Tibial nerve (tissue), 4 donors: ENCODE measurements at regions not wholly inside any gene's neighbourhood (a gene's known extent, or its start where the extent isn't known, plus 50 kb on each side); places are given as distances from the start of the nearest gene placed in this dataset.
"Not testable (repeated sequence)": the region's sequence is repeated elsewhere in the genome, so short reads cannot be mapped to it uniquely, and the experiment has no call there.

Experiments
- DNase-seq, 2 donors: peaks; one replicate each; pipeline ENCODE4 v3.0.0-alpha.2; 2019; ENCODE audit warnings: low spot score in 2 of 2
- H3K27ac ChIP-seq, 4 donors: fragments of 200-600 bp; sonication (generic) in 3 of 4; one replicate each; pipeline ENCODE4 v1.5.1; 2017 to 2019; ENCODE audit warnings: mild to moderate bottlenecking in 1 of 4
- H3K27me3 ChIP-seq, 2 donors: fragments of 200-600 bp; sonication (generic) in 1 of 2; one replicate each; pipeline versions ENCODE4 v1.5.1 to v1.6.0; 2017 to 2019
- H3K36me3 ChIP-seq, 3 donors: fragments of 200-600 bp; sonication (generic); one replicate each; pipeline ENCODE4 v1.5.1; 2018 to 2019
- H3K4me1 ChIP-seq, 4 donors: fragments of 200-600 bp; sonication (generic) in 3 of 4; one replicate each; pipeline ENCODE4 v1.5.1; 2017 to 2019
- H3K4me3 ChIP-seq, 4 donors: fragments of 200-600 bp; sonication (generic) in 3 of 4; one replicate each; pipeline ENCODE4 v1.5.1; 2017 to 2019; ENCODE audit warnings: mild to moderate bottlenecking in 1 of 4, moderate library complexity in 1 of 4
- H3K9me3 ChIP-seq, 4 donors: fragments of 200-600 bp; sonication (generic) in 3 of 4; one replicate each; pipeline ENCODE4 v1.5.1; 2017 to 2019
- EP300 ChIP-seq, 2 donors: sonication (generic); formaldehyde crosslinking; IDR thresholded peaks; one replicate each; pipeline ENCODE4 v1.6.1; 2017; ENCODE audit warnings: antibody characterized with exemption in 2 of 2, mild to moderate bottlenecking in 1 of 2
- POLR2A ChIP-seq, 2 donors: fragments of 450-650 bp; IDR thresholded peaks; one replicate each; pipeline ENCODE4 v1.6.1; 2017; ENCODE audit warnings: antibody characterized with exemption in 2 of 2, mild to moderate bottlenecking in 2 of 2, moderate library complexity in 2 of 2
- WGBS, 2 donors: methylation state at CpG; one replicate each; pipeline ENCODE4 v1.1.5; 2018; 5-methylcytosine and 5-hydroxymethylcytosine counted together
- TF ChIP-seq, protein P1 (sequence below), 5 experiments: fragments of 200-600 bp in 3 of 5; fragments of 450-650 bp in 2 of 5; sonication (generic) in 3 of 5; IDR thresholded peaks; one replicate each; pipeline ENCODE4 v1.5.1; 2016 to 2019; ENCODE audit warnings: antibody characterized with exemption in 5 of 5, mild to moderate bottlenecking in 3 of 5, moderate library complexity in 2 of 5

GRCh38 chr7:9149499-9150082 is 716.2 kb downstream of the NXPH1 start:
- H3K4me1 ChIP-seq: no peaks in the 10 kb centered on the region
- 72 to 79% methylated on average over 4 of the region's 4 CpGs for WGBS, 2 donors
- TF ChIP-seq POLR2A (IDR thresholded peaks at IDR 0.05): no peak
- TF ChIP-seq EP300 (IDR thresholded peaks at IDR 0.05): no peak
- TF ChIP-seq, protein P1, sequence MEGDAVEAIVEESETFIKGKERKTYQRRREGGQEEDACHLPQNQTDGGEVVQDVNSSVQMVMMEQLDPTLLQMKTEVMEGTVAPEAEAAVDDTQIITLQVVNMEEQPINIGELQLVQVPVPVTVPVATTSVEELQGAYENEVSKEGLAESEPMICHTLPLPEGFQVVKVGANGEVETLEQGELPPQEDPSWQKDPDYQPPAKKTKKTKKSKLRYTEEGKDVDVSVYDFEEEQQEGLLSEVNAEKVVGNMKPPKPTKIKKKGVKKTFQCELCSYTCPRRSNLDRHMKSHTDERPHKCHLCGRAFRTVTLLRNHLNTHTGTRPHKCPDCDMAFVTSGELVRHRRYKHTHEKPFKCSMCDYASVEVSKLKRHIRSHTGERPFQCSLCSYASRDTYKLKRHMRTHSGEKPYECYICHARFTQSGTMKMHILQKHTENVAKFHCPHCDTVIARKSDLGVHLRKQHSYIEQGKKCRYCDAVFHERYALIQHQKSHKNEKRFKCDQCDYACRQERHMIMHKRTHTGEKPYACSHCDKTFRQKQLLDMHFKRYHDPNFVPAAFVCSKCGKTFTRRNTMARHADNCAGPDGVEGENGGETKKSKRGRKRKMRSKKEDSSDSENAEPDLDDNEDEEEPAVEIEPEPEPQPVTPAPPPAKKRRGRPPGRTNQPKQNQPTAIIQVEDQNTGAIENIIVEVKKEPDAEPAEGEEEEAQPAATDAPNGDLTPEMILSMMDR (IDR thresholded peaks at IDR 0.05): no peak
- no peak overlapping the region for H3K4me3 ChIP-seq
- no peaks in the 10 kb centered on the region for H3K27me3 ChIP-seq
- no peak overlapping the region for H3K27ac ChIP-seq
- no peaks in the 10 kb centered on the region for H3K9me3 ChIP-seq
- no peak for DNase-seq
- no peaks in the 10 kb centered on the region for H3K36me3 ChIP-seq

DNA sequence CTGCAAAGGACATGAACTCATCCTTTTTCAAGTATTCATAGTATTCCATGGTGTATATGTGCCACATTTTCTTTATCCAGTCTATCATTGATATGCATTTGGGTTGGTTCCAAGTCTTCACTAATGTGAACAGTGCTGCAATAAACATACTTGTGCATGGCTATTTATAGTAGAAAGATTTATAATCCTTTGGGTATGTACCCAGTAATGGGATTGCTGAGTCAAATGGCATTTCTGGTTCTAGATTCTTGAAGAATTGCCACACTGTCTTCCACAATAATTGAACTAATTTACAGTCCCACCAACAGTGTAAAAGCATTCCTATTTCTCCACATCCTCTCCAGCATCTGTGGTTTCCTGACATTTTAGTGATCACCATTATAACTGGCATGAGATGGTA is 730.3 kb downstream of the NXPH1 start:
- H3K36me3 ChIP-seq, H3K9me3 ChIP-seq, H3K27me3 ChIP-seq, H3K4me1 ChIP-seq, DNase-seq, H3K4me3 ChIP-seq, H3K27ac ChIP-seq: not testable (repeated sequence)

GRCh38 chr7:9175871-9176270 is 742.5 kb downstream of the NXPH1 start:
- 31 to 38% methylated on average over 3 of the region's 3 CpGs for WGBS, 2 donors
- Histone ChIP-seq H3K9me3 (no peaks in the 10 kb centered on the region), H3K27me3 (no peaks in the 10 kb centered on the region), H3K36me3 (no peaks in the 10 kb centered on the region), H3K27ac (no peak overlapping the region), H3K4me1 (no peaks in the 10 kb centered on the region), H3K4me3 (no peak overlapping the region)
- no peak for DNase-seq
- TF ChIP-seq, protein P1 (IDR thresholded peaks at IDR 0.05): no peak
- TF ChIP-seq EP300 (IDR thresholded peaks at IDR 0.05): no peak
- no peak for TF ChIP-seq POLR2A (IDR thresholded peaks at IDR 0.05)

DNA sequence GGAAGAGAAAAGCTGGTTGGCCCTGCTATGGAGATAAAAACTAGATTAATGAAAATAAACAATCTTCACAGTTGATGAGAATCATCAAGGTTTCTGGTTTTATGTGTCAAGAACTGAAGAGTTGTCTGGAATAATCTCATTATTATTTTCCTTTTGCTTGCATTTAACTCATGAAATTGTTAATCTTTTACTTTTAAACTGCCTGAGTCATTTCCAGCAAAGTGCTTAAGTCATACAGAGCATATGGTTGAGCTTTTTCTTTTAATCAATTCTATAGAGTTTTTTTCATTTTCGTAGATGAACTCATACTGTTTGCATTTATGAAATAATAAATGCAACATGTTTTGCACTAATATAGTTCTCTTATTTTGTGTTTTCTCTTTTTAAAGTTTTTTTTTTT is 747.9 kb downstream of the NXPH1 start:
- Histone ChIP-seq H3K36me3 (no peaks in the 10 kb centered on the region), H3K27ac (no peak overlapping the region), H3K4me3 (no peak overlapping the region), H3K27me3 (no peaks in the 10 kb centered on the region), H3K4me1 (no peaks in the 10 kb centered on the region), H3K9me3 (no peaks in the 10 kb centered on the region)
- DNase-seq: no peak
- TF ChIP-seq, protein P1 (IDR thresholded peaks at IDR 0.05): no peak
- TF ChIP-seq POLR2A (IDR thresholded peaks at IDR 0.05): no peak
- no peak for TF ChIP-seq EP300 (IDR thresholded peaks at IDR 0.05)
- 67 to 74% methylated on average over 1 of the region's 1 CpG for WGBS, 2 donors

DNA sequence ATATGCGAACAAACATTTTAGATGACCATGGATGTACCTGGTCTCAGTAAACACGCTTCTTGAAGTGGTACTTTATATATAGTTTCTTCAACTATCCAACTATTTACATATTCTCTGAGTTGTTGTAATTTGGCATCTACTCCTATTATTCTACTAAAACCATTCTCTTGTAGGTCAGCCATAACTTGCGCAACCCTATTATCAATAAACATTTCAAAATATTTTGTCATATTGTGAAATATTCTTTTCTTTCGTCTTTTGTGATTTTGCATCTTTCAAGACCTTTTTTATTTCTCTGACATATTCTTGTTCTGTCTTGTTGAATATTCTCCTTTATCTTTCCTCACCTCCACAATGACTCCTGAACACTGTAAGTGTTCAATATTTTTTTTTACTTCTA is 753.3 kb downstream of the NXPH1 start:
- H3K36me3 ChIP-seq: no peaks in the 10 kb centered on the region

More for the DNA sequence above, 753.3 kb downstream of the NXPH1 start:
- Histone ChIP-seq H3K9me3 (no peaks in the 10 kb centered on the region), H3K4me1 (no peaks in the 10 kb centered on the region), H3K27ac (no peak overlapping the region), H3K27me3 (no peaks in the 10 kb centered on the region), H3K4me3 (no peak overlapping the region)
- DNase-seq: no peak
- 91 to 95% methylated on average over 4 of the region's 4 CpGs for WGBS, 2 donors
- TF ChIP-seq EP300 (IDR thresholded peaks at IDR 0.05): no peak
- no peak for TF ChIP-seq POLR2A (IDR thresholded peaks at IDR 0.05)
- TF ChIP-seq, protein P1 (IDR thresholded peaks at IDR 0.05): no peak
